22Rv1 (cell line): ENCODE measurements at regions not wholly inside any gene's neighbourhood (a gene's known extent, or its start where the extent isn't known, plus 50 kb on each side); places are given as distances from the start of the nearest gene placed in this dataset.
"Not testable (repeated sequence)": the region's sequence is repeated elsewhere in the genome, so short reads cannot be mapped to it uniquely, and the experiment has no call there.

Source experiments
- CTCF ChIP-seq: fragments of 450-650 bp; IDR thresholded peaks from 2 replicates; pipeline ENCODE4 v1.5.1; 2017; ENCODE audit warnings: mild to moderate bottlenecking
- ZFX ChIP-seq: fragments of 450-650 bp; IDR thresholded peaks from 2 replicates; pipeline ENCODE4 v1.6.1; 2017; ENCODE audit warnings: antibody characterized with exemption, borderline replicate concordance

GRCh38 chr11:129712486-129713240 lies 103.0 kb upstream of the TMEM45B start:
- TF ChIP-seq CTCF, ZFX: not testable (repeated sequence)
